ENCODE measurements at regions not wholly inside any gene's neighbourhood (a gene's known extent, or its start where the extent isn't known, plus 50 kb on each side); places are given as distances from the start of the nearest gene placed in this dataset.

GRCh38 chr1:38360807-38361206 lies 314.2 kb upstream of the POU3F1 start:
- H3K27ac ChIP-seq, result no peak overlapping the region
- H3K4me1 ChIP-seq, result no peaks in the 10 kb centered on the region
- ATAC-seq, result no peak
- H3K27me3 ChIP-seq, result no peaks in the 10 kb centered on the region
- no peak overlapping the region for H3K4me3 ChIP-seq
- no CpG with 5 or more reads among the region's 1 CpG for WGBS, 2 donors (ENCODE audit: low coverage in 1 of 2)
- TF ChIP-seq EP300 (IDR thresholded peaks at IDR 0.05) (no peak), CTCF (IDR thresholded peaks at IDR 0.05) (no peak), POLR2A (IDR thresholded peaks at IDR 0.05) (no peak), POLR2AphosphoS5 (IDR thresholded peaks at IDR 0.05) (no peak)
- H3K9me3 ChIP-seq, result no peaks in the 10 kb centered on the region
- no peaks in the 10 kb centered on the region for H3K36me3 ChIP-seq

- no peaks in the 10 kb centered on the region for H3K36me3 ChIP-seq
- no peak for ATAC-seq
- no peak overlapping the region for H3K4me3 ChIP-seq
- H3K27ac ChIP-seq, result no peak overlapping the region
- no peaks in the 10 kb centered on the region for H3K4me1 ChIP-seq
- H3K27me3 ChIP-seq, result peaks cover 24% of the 10 kb centered on the region
- TF ChIP-seq CTCF (IDR thresholded peaks at IDR 0.05) (no peak), POLR2A (IDR thresholded peaks at IDR 0.05) (no peak), EP300 (IDR thresholded peaks at IDR 0.05) (no peak), POLR2AphosphoS5 (IDR thresholded peaks at IDR 0.05) (no peak)
- 55 to 67% methylated on average over 2 to 6 of the region's 6 CpGs for WGBS, 2 donors (ENCODE audit: low coverage in 1 of 2)
- H3K9me3 ChIP-seq, result peaks cover 0 to 3% (median 0%) of the 10 kb centered on the region in 3 donors
These were observed 307.4 kb upstream of the POU3F1 start for GRCh38 chr1:38353956-38354355.

GRCh38 chr1:38352869-38353268 lies 306.3 kb upstream of the POU3F1 start:
- no peak overlapping the region for H3K4me3 ChIP-seq
- ATAC-seq, result no peak
- H3K27ac ChIP-seq, result no peak overlapping the region
- WGBS, 2 donors (ENCODE audit: low coverage in 1 of 2), result 28 to 82% methylated on average over 3 of the region's 6 CpGs
- H3K27me3 ChIP-seq, result peaks cover 24% of the 10 kb centered on the region
- H3K9me3 ChIP-seq, result peaks cover 0 to 14% (median 0%) of the 10 kb centered on the region in 3 donors
- no peaks in the 10 kb centered on the region for H3K36me3 ChIP-seq
- H3K4me1 ChIP-seq, result no peaks in the 10 kb centered on the region
- no peak for TF ChIP-seq POLR2AphosphoS5 (IDR thresholded peaks at IDR 0.05)
- TF ChIP-seq EP300 (IDR thresholded peaks at IDR 0.05), result no peak
- TF ChIP-seq CTCF (IDR thresholded peaks at IDR 0.05), result no peak
- no peak for TF ChIP-seq POLR2A (IDR thresholded peaks at IDR 0.05)

- ATAC-seq, result no peak
- TF ChIP-seq POLR2AphosphoS5 (IDR thresholded peaks at IDR 0.05) (no peak), POLR2A (IDR thresholded peaks at IDR 0.05) (no peak), EP300 (IDR thresholded peaks at IDR 0.05) (no peak), CTCF (IDR thresholded peaks at IDR 0.05) (no peak)
- Histone ChIP-seq H3K9me3 (peaks cover 0 to 47% (median 0%) of the 10 kb centered on the region in 3 donors), H3K36me3 (no peaks in the 10 kb centered on the region), H3K27me3 (peaks cover 24% of the 10 kb centered on the region), H3K27ac (no peak overlapping the region), H3K4me3 (no peak overlapping the region), H3K4me1 (no peaks in the 10 kb centered on the region)
- 70% methylated on average over 2 to 3 of the region's 3 CpGs for WGBS, 2 donors (ENCODE audit: low coverage in 1 of 2)
These were observed 301.0 kb upstream of the POU3F1 start for GRCh38 chr1:38347446-38348175.

GRCh38 chr1:38344716-38345115 lies 298.1 kb upstream of the POU3F1 start:
- Histone ChIP-seq H3K27me3 (peaks cover 13% of the 10 kb centered on the region), H3K4me3 (no peak overlapping the region), H3K36me3 (no peaks in the 10 kb centered on the region), H3K9me3 (peaks cover 0 to 47% (median 0%) of the 10 kb centered on the region in 3 donors), H3K4me1 (no peaks in the 10 kb centered on the region), H3K27ac (no peak overlapping the region)
- TF ChIP-seq CTCF (IDR thresholded peaks at IDR 0.05) (no peak), POLR2AphosphoS5 (IDR thresholded peaks at IDR 0.05) (no peak), EP300 (IDR thresholded peaks at IDR 0.05) (no peak), POLR2A (IDR thresholded peaks at IDR 0.05) (no peak)
- ATAC-seq, result no peak
- 80 to 83% methylated on average over 2 to 4 of the region's 4 CpGs for WGBS, 2 donors (ENCODE audit: low coverage in 1 of 2)
